ENCODE measurements at regions not wholly inside any gene's neighbourhood (a gene's known extent, or its start where the extent isn't known, plus 50 kb on each side); places are given as distances from the start of the nearest gene placed in this dataset.
"Not testable (repeated sequence)": the region's sequence is repeated elsewhere in the genome, so short reads cannot be mapped to it uniquely, and the experiment has no call there.

DNA sequence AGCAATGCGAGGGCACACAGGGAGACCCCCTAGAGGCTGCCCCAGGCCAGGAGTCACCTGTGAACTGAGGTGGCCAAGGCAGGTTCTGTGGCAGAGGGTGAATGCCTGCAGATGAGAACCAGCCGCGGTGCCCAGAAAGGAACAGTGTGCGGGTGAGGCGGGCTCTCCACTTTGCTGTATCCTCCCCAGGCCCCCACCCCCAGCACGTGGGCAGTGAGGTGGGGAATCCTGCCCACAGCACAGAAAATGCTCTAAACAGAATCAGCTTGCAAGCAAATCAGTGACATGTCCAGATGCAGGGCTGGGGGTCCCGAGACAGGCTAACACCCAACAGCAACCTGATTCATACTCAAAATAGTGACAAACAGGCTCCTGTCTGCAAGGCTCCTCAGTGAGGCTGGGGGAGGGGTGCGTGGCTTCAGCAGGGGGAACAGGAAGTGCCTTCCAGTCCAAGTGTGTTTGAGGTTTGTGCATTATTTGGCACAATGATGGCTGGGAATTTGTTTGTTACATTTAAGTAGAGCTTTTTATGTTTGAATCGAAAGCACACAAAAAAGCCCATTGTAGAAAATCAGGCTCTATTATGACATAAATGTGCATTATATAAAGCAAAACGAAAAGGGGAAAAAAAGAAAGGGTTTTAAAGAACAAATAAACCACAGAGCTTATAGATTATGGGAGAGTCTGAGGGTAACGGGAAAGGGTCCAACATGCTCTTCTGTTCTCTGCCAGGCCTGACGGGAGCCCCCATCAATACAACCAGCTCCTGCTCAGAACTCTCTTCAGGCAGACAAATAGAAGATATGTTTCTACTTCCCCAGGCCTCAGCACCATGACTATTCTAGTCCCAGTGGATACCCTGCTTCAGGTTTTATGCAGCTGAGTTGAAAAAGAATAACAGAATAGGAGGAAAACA, 201.3 kb downstream of the HSD17B3 start:
- H3K9ac ChIP-seq (ENCODE audit: low read length in 3 of 3): no peak overlapping the region
- no peak overlapping the region for H3K27ac ChIP-seq (ENCODE audit: low read depth in 2 of 2, low read length in 2 of 2)
- no peak overlapping the region for H3K4me3 ChIP-seq (ENCODE audit: low read length in 3 of 3)
- TF ChIP-seq, protein P1, sequence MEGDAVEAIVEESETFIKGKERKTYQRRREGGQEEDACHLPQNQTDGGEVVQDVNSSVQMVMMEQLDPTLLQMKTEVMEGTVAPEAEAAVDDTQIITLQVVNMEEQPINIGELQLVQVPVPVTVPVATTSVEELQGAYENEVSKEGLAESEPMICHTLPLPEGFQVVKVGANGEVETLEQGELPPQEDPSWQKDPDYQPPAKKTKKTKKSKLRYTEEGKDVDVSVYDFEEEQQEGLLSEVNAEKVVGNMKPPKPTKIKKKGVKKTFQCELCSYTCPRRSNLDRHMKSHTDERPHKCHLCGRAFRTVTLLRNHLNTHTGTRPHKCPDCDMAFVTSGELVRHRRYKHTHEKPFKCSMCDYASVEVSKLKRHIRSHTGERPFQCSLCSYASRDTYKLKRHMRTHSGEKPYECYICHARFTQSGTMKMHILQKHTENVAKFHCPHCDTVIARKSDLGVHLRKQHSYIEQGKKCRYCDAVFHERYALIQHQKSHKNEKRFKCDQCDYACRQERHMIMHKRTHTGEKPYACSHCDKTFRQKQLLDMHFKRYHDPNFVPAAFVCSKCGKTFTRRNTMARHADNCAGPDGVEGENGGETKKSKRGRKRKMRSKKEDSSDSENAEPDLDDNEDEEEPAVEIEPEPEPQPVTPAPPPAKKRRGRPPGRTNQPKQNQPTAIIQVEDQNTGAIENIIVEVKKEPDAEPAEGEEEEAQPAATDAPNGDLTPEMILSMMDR (IDR thresholded peaks at IDR 0.05; ENCODE audit: borderline replicate concordance, extremely low read depth, insufficient read depth): no peak
- peaks cover 0 to 5% (median 0%) of the 10 kb centered on the region in 3 donors for H3K9me3 ChIP-seq (ENCODE audit: control insufficient read depth in 2 of 3, insufficient read depth in 1 of 3, low read length in 3 of 3)
- no peaks in the 10 kb centered on the region for H3K27me3 ChIP-seq (ENCODE audit: control insufficient read depth, insufficient read depth, low read length)
- intact Hi-C loops (cut with DNase I): no loop called here
- FAIRE-seq (no peak), DNase-seq (peak in 1 of 5 donors; percentile 37)
- H3K4me1 ChIP-seq (ENCODE audit: control insufficient read depth in 2 of 3, insufficient read depth in 2 of 3, low read depth in 1 of 3, low read length in 3 of 3): peaks cover 0 to 2% (median 0%) of the 10 kb centered on the region in 3 donors
- no peaks in the 10 kb centered on the region for H3K36me3 ChIP-seq (ENCODE audit: control insufficient read depth in 2 of 3, insufficient read depth in 3 of 3, low read length in 3 of 3)

DNA sequence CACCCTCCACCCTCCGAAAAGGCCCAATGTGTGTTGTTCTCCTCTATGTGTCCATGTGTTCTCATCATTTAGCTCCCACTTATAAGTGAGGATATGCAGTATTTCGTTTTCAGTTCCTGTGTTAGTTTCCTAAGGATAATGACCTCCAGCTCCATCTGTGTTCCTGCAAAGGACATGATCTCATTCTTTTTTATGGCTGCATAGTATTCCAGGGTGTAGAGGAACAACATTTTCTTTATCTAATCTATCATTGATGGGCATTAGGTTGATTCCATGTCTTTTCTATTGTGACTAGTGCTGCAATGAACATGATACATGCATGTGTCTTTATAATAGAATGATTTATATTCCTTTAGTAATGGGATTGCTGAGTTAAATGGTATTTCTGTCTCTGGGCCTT, 211.3 kb downstream of the HSD17B3 start:
- H3K27ac ChIP-seq (ENCODE audit: low read depth in 2 of 2, low read length in 2 of 2); H3K4me1 ChIP-seq (ENCODE audit: control insufficient read depth in 2 of 3, insufficient read depth in 2 of 3, low read depth in 1 of 3, low read length in 3 of 3); H3K36me3 ChIP-seq (ENCODE audit: control insufficient read depth in 2 of 3, insufficient read depth in 3 of 3, low read length in 3 of 3); H3K9ac ChIP-seq (ENCODE audit: low read length in 3 of 3); H3K9me3 ChIP-seq (ENCODE audit: control insufficient read depth in 2 of 3, insufficient read depth in 1 of 3, low read length in 3 of 3); DNase-seq; intact Hi-C loops (cut with DNase I); FAIRE-seq; H3K4me3 ChIP-seq (ENCODE audit: low read length in 3 of 3); H3K27me3 ChIP-seq (ENCODE audit: control insufficient read depth, insufficient read depth, low read length): not testable (repeated sequence)

DNA sequence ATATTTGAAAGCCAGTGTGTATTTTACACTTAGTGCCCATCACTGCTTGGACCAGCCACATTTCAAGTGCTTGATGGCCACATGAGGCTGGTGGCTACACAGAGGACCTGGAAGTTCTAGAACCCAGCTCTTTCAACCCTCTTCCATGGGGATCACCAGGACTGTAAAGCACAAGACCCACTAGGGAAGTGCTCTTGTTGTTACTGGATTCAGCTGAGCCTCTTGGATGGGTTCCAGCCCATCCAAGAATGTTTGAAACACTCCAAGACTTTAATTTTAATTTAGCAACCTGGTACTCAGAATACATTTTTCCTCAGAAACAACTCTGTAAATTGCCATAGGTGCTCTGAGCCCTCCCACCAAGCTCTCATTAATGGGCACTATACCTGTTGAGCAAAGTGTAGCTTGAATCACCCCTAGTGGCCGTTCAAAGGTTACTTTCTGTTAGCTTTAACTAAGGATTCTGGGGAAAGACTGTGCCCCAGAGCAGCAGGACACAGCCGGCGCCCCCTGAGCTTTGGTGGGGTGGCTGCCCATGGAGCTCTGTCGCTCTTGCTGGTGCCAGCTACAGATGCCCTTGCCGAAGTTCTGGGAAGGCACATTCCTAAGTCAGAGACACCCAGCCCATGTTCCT, 212.4 kb downstream of the HSD17B3 start:
- intact Hi-C loops (cut with DNase I): no loop called here
- TF ChIP-seq, protein P1 (IDR thresholded peaks at IDR 0.05; ENCODE audit: borderline replicate concordance, extremely low read depth, insufficient read depth): no peak
- DNase-seq (no peak), FAIRE-seq (no peak)
- Histone ChIP-seq H3K9ac (ENCODE audit: low read length in 3 of 3) (no peak overlapping the region), H3K9me3 (ENCODE audit: control insufficient read depth in 2 of 3, insufficient read depth in 1 of 3, low read length in 3 of 3) (no peaks in the 10 kb centered on the region), H3K4me1 (ENCODE audit: control insufficient read depth in 2 of 3, insufficient read depth in 2 of 3, low read depth in 1 of 3, low read length in 3 of 3) (peaks cover 0 to 7% (median 0%) of the 10 kb centered on the region in 3 donors), H3K36me3 (ENCODE audit: control insufficient read depth in 2 of 3, insufficient read depth in 3 of 3, low read length in 3 of 3) (no peaks in the 10 kb centered on the region), H3K27ac (ENCODE audit: low read depth in 2 of 2, low read length in 2 of 2) (no peak overlapping the region), H3K4me3 (ENCODE audit: low read length in 3 of 3) (no peak overlapping the region), H3K27me3 (ENCODE audit: control insufficient read depth, insufficient read depth, low read length) (peaks cover 2% of the 10 kb centered on the region)

DNA sequence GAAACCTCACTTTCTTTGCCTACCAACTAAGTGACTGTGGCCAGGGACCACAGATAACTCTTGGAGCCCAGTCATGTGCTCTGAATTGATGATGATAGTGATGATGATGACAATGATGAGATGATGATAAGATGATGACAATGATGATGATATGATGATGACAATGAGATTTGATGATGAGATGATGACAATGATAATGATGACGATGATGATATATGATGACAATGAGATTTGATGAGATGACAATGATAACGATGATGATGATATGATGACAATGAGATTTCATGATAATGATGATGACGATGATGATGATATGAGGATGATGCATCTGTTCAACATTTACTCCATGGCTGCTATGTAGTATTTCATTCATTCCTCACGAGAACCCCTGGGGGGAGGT, 213.0 kb downstream of the ERCC6L2 start:
- H3K27ac ChIP-seq (ENCODE audit: low read depth in 2 of 2, low read length in 2 of 2): no peak overlapping the region
- FAIRE-seq: no peak

More for the DNA sequence above, 213.0 kb downstream of the ERCC6L2 start:
- Histone ChIP-seq H3K27me3 (ENCODE audit: control insufficient read depth, insufficient read depth, low read length) (peaks cover 2% of the 10 kb centered on the region), H3K9me3 (ENCODE audit: control insufficient read depth in 2 of 3, insufficient read depth in 1 of 3, low read length in 3 of 3) (no peaks in the 10 kb centered on the region), H3K4me3 (ENCODE audit: low read length in 3 of 3) (no peak overlapping the region), H3K36me3 (ENCODE audit: control insufficient read depth in 2 of 3, insufficient read depth in 3 of 3, low read length in 3 of 3) (no peaks in the 10 kb centered on the region), H3K9ac (ENCODE audit: low read length in 3 of 3) (no peak overlapping the region), H3K4me1 (ENCODE audit: control insufficient read depth in 2 of 3, insufficient read depth in 2 of 3, low read depth in 1 of 3, low read length in 3 of 3) (peaks cover 0 to 7% (median 0%) of the 10 kb centered on the region in 3 donors)
- intact Hi-C loops (cut with DNase I): no loop called here
- TF ChIP-seq, protein P1 (IDR thresholded peaks at IDR 0.05; ENCODE audit: borderline replicate concordance, extremely low read depth, insufficient read depth): no peak
- DNase-seq: no peak
